H1 (cell line): ENCODE measurements at regions not wholly inside any gene's neighbourhood (a gene's known extent, or its start where the extent isn't known, plus 50 kb on each side); places are given as distances from the start of the nearest gene placed in this dataset.

Experiments
- CTCF ChIA-PET: fragments of 300-600 bp; sonication (Branson Sonifier 250); formaldehyde crosslinking; loops from one replicate; lab custom pipeline; 2021; ENCODE audit not compliant: partially characterized antibody; lab: Charles Lee
- POLR2A ChIA-PET: fragments of 300-600 bp; sonication (Branson Sonifier 250); formaldehyde crosslinking; loops from one replicate; lab custom pipeline; 2021; ENCODE audit warnings: inconsistent platforms; ENCODE audit not compliant: partially characterized antibody; lab: Charles Lee
- DNase-seq, 2 experiments: peaks; one replicate each; pipeline versions ENCODE4 v3.0.0 to v3.0.0-alpha.2; 2010 to 2022; ENCODE audit warnings: low spot score in 2 of 2, low read depth in 1 of 2, mixed read lengths in 1 of 2
- FAIRE-seq: peaks from 2 replicates; lab custom pipeline; 2011; peaks lifted over from hg19 to GRCh38; lab: Jason Lieb, UNC
- H2AFZ ChIP-seq: 2 replicates; pipeline ENCODE4 v1.8.1; 2012; ENCODE audit warnings: low read length, inconsistent platforms
- H2AK5ac ChIP-seq: 2 replicates; pipeline ENCODE4 v1.6.1; 2013; ENCODE audit warnings: low read depth, low read length
- H2BK120ac ChIP-seq: replicated peaks from 2 replicates; pipeline ENCODE3; 2013; ENCODE audit warnings: low read depth, low read length, inconsistent platforms
- H2BK12ac ChIP-seq: 2 replicates; pipeline ENCODE4 v1.6.1; 2013; ENCODE audit warnings: low read depth, low read length
- H2BK15ac ChIP-seq: 2 replicates; pipeline ENCODE4 v1.6.1; 2013; ENCODE audit warnings: low read length
- H2BK20ac ChIP-seq: 2 replicates; pipeline ENCODE4 v1.6.1; 2013; ENCODE audit warnings: low read length
- H2BK5ac ChIP-seq: 2 replicates; pipeline ENCODE4 v1.6.1; 2013; ENCODE audit warnings: low read depth, low read length
- H3K14ac ChIP-seq: 2 replicates; pipeline ENCODE4 v1.6.1; 2013; ENCODE audit warnings: inconsistent platforms; ENCODE audit not compliant: insufficient read length
- H3K18ac ChIP-seq: 2 replicates; pipeline ENCODE4 v1.6.1; 2013; ENCODE audit warnings: low read length; ENCODE audit errors: extremely low read depth
- H3K23ac ChIP-seq: 2 replicates; pipeline ENCODE4 v1.6.1; 2013; ENCODE audit warnings: inconsistent platforms; ENCODE audit not compliant: insufficient read length
- H3K23me2 ChIP-seq: 2 replicates; pipeline ENCODE4 v1.6.1; 2013; ENCODE audit warnings: low read depth, low read length
- H3K27ac ChIP-seq: 2 replicates; pipeline ENCODE4 v1.6.1; 2011; ENCODE audit warnings: low read depth, low read length, inconsistent platforms
- H3K27me3 ChIP-seq, 4 experiments: replicated peaks in 1 of 4; 1 replicate in 1 of 4; 2 replicates in 3 of 4; pipeline versions ENCODE4 v1.6.1 to v1.8.1; 2011 to 2013; ENCODE audit warnings: low read length in 3 of 4, mild to moderate bottlenecking in 3 of 4, inconsistent platforms in 2 of 4, mixed read lengths in 2 of 4, moderate library complexity in 1 of 4; ENCODE audit not compliant: control insufficient read depth in 3 of 4, insufficient read depth in 3 of 4; ENCODE audit errors: extremely low read depth in 1 of 4
- H3K36me3 ChIP-seq, 4 experiments: 2 replicates each; pipeline versions ENCODE4 v1.6.1 to v1.8.1; 2011 to 2013; ENCODE audit warnings: mild to moderate bottlenecking in 4 of 4, low read length in 3 of 4, moderate library complexity in 2 of 4, control low read depth in 1 of 4, inconsistent platforms in 1 of 4; ENCODE audit not compliant: insufficient read depth in 4 of 4, control insufficient read depth in 2 of 4
- H3K4ac ChIP-seq: replicated peaks from 2 replicates; pipeline ENCODE3; 2013; ENCODE audit warnings: low read length, low read depth, mixed read lengths, inconsistent platforms; ENCODE audit not compliant: insufficient read length
- H3K4me1 ChIP-seq, 4 experiments: replicated peaks in 1 of 4; 1 replicate in 1 of 4; 2 replicates in 3 of 4; pipeline versions ENCODE4 v1.6.1 to v1.8.1; 2011 to 2013; ENCODE audit warnings: low read length in 3 of 4, inconsistent platforms in 2 of 4, mixed read lengths in 1 of 4; ENCODE audit not compliant: insufficient read depth in 4 of 4, control insufficient read depth in 3 of 4
- H3K4me2 ChIP-seq, 2 experiments: 2 replicates each; pipeline versions ENCODE4 v1.6.1 to v1.8.1; 2011 to 2013; ENCODE audit warnings: low read depth in 2 of 2, low read length in 2 of 2, control low read depth in 1 of 2, inconsistent platforms in 1 of 2, mild to moderate bottlenecking in 1 of 2; ENCODE audit not compliant: insufficient read depth in 1 of 2
- H3K4me3 ChIP-seq, 4 experiments: fragments of 200-600, 300-600 bp in 1 of 4; sonication (generic), shearing (Covaris generic), sonication (Bioruptor Twin) in 1 of 4; 2 replicates each; pipeline versions ENCODE4 v1.5.1 to v1.8.1; 2011 to 2016; ENCODE audit warnings: low read length in 4 of 4, low read depth in 3 of 4, control low read depth in 2 of 4, inconsistent platforms in 2 of 4, mild to moderate bottlenecking in 2 of 4, mixed read lengths in 1 of 4, moderate library complexity in 1 of 4; ENCODE audit not compliant: insufficient read depth in 2 of 4; ENCODE audit errors: extremely low read depth in 1 of 4
- H3K56ac ChIP-seq: replicated peaks from 2 replicates; pipeline ENCODE3; 2013; ENCODE audit warnings: low read depth, mild to moderate bottlenecking, mixed read lengths, low read length, inconsistent platforms; ENCODE audit not compliant: insufficient read length
- H3K79me1 ChIP-seq: 2 replicates; pipeline ENCODE4 v1.6.1; 2013; ENCODE audit warnings: low read depth, low read length, control low read depth
- H3K79me2 ChIP-seq, 2 experiments: 2 replicates each; pipeline versions ENCODE4 v1.6.1 to v1.8.1; 2012 to 2013; ENCODE audit warnings: low read length in 2 of 2, mild to moderate bottlenecking in 2 of 2, inconsistent platforms in 1 of 2; ENCODE audit not compliant: insufficient read depth in 2 of 2, control insufficient read depth in 1 of 2
- H3K9ac ChIP-seq, 4 experiments: replicated peaks in 1 of 4; 1 replicate in 1 of 4; 2 replicates in 3 of 4; pipeline versions ENCODE4 v1.6.1 to v1.8.1; 2011 to 2013; ENCODE audit warnings: low read depth in 3 of 4, low read length in 3 of 4, control low read depth in 2 of 4, mild to moderate bottlenecking in 2 of 4, moderate library complexity in 2 of 4, inconsistent platforms in 1 of 4; ENCODE audit errors: extremely low read depth in 1 of 4
- H3K9me3 ChIP-seq, 2 experiments: 2 replicates each; pipeline versions ENCODE4 v1.6.1 to v1.8.1; 2012 to 2013; ENCODE audit warnings: mild to moderate bottlenecking in 2 of 2, moderate library complexity in 2 of 2, control low read depth in 1 of 2, inconsistent platforms in 1 of 2, low read depth in 1 of 2, low read length in 1 of 2, mixed read lengths in 1 of 2; ENCODE audit not compliant: insufficient read depth in 2 of 2
- H4K20me1 ChIP-seq, 2 experiments: replicated peaks in 1 of 2; 2 replicates each; pipeline versions ENCODE3 to v1.8.1; 2011 to 2013; ENCODE audit warnings: inconsistent platforms in 2 of 2, low read length in 2 of 2, mild to moderate bottlenecking in 1 of 2; ENCODE audit not compliant: insufficient read depth in 2 of 2, control insufficient read depth in 1 of 2
- H4K5ac ChIP-seq: 2 replicates; pipeline ENCODE4 v1.6.1; 2013; ENCODE audit warnings: low read length, low read depth, mixed read lengths, inconsistent platforms; ENCODE audit not compliant: insufficient read length
- H4K8ac ChIP-seq: 2 replicates; pipeline ENCODE4 v1.8.0; 2013; ENCODE audit warnings: mild to moderate bottlenecking, moderate library complexity, low read length, inconsistent platforms; ENCODE audit not compliant: insufficient read depth; ENCODE audit errors: extremely low read depth
- H4K91ac ChIP-seq: replicated peaks from 2 replicates; pipeline ENCODE3; 2013; ENCODE audit warnings: low read length, mixed read lengths, inconsistent platforms; ENCODE audit not compliant: insufficient read length
- ASH2L ChIP-seq: fragments of 200-600, 300-600 bp; sonication (generic); IDR thresholded peaks from one replicate; pipeline ENCODE4 v1.7.1; 2017; ENCODE audit warnings: low read length
- MAFK ChIP-seq: IDR thresholded peaks from 2 replicates; pipeline ENCODE4 v1.6.1; 2012; ENCODE audit warnings: low read depth, mild to moderate bottlenecking, improper control_type of control experiment, low read length
- WGBS, 2 experiments: shearing (Covaris generic) in 1 of 2; methylation state at CpG; one replicate each; pipeline versions ENCODE4 v1.1.6 to v1.1.7; 2013 to 2015; ENCODE audit warnings: low lambda C conversion rate in 2 of 2, mixed read lengths in 2 of 2, inconsistent platforms in 1 of 2, low coverage in 1 of 2, missing lambda C conversion rate in 1 of 2; ENCODE audit not compliant: insufficient replicate concordance in 2 of 2, insufficient coverage in 1 of 2, insufficient read length in 1 of 2; ENCODE audit errors: extremely low coverage in 1 of 2, missing lambda C conversion rate in 1 of 2; 5-methylcytosine and 5-hydroxymethylcytosine counted together

- Histone ChIP-seq H3K27ac (no peak overlapping the region), H3K18ac (no peak overlapping the region), H3K9me3 (no peaks in the 10 kb centered on the region), H2BK12ac (no peak overlapping the region), H3K79me1 (no peaks in the 10 kb centered on the region), H3K27me3 (no peaks in the 10 kb centered on the region), H2BK20ac (no peak overlapping the region), H3K14ac (no peak overlapping the region), H3K9ac (no peak overlapping the region), H3K4me3 (no peak overlapping the region), H2BK5ac (no peak overlapping the region), H2BK120ac (no peak overlapping the region), H4K91ac (no peak overlapping the region), H4K20me1 (no peaks in the 10 kb centered on the region), H3K4ac (no peak overlapping the region), H4K5ac (no peak overlapping the region), H2AK5ac (no peak overlapping the region), H3K23ac (no peak overlapping the region), H3K56ac (no peak overlapping the region), H3K23me2 (no peaks in the 10 kb centered on the region; the same call in 1 of the 2 replicates), H3K4me1 (no peaks in the 10 kb centered on the region), H4K8ac (no peak overlapping the region), H3K79me2 (no peaks in the 10 kb centered on the region), H2AFZ (0 out of 2 replicates have a peak overlapping the region, but pooled peaks have one; percentile 37), H3K4me2 (no peak overlapping the region), H3K36me3 (no peaks in the 10 kb centered on the region), H2BK15ac (no peak overlapping the region)
- TF ChIP-seq MAFK (peak; percentile 57; the same call in 1 of the 2 replicates), ASH2L (no peak)
- CTCF ChIA-PET, result interaction anchor here (1.0 to 8.7 kb wide), 2 partner anchors 33 to 184 kb away, joined by 4 to 64 read pairs; no protein-coding TSS in a partner anchor
- DNase-seq, result no peak
- POLR2A ChIA-PET, result no interaction called here
- no peak for FAIRE-seq
- WGBS, 2 experiments, result 93% methylated on average over 2 of the region's 2 CpGs; no CpG with 5 or more reads in 1 of the 2 experiments
Observed at GRCh38 chr2:41902897-41903296, 144.9 kb upstream of the PKDCC start.
